Breast epithelium (tissue), 4 donors: ENCODE measurements at regions not wholly inside any gene's neighbourhood (a gene's known extent, or its start where the extent isn't known, plus 50 kb on each side); places are given as distances from the start of the nearest gene placed in this dataset.

Experiments used
- DNase-seq, 2 donors: peaks; one replicate each; pipeline ENCODE4 v3.0.0-alpha.2; 2019; ENCODE audit warnings: low spot score in 2 of 2
- H3K27ac ChIP-seq, 2 donors: fragments of 200-600 bp; sonication (generic) in 1 of 2; one replicate each; pipeline ENCODE4 v1.5.1; 2016 to 2019; ENCODE audit warnings: mild to moderate bottlenecking in 1 of 2
- H3K27me3 ChIP-seq, 2 donors: fragments of 200-600 bp; sonication (generic) in 1 of 2; one replicate each; pipeline versions ENCODE4 v1.5.1 to v1.6.0; 2017 to 2019; ENCODE audit warnings: control low read depth in 1 of 2, mild to moderate bottlenecking in 1 of 2
- H3K36me3 ChIP-seq: fragments of 200-600 bp; one replicate; pipeline ENCODE4 v1.5.1; 2019
- H3K4me1 ChIP-seq, 2 donors: fragments of 200-600 bp; sonication (generic); one replicate each; pipeline ENCODE4 v1.5.1; 2016 to 2019; ENCODE audit warnings: control low read depth in 1 of 2
- H3K4me3 ChIP-seq, 3 donors: fragments of 200-600 bp; sonication (generic); 1 replicate in 2 of 3; 2 replicates in 1 of 3; pipeline ENCODE4 v1.5.1; 2016 to 2019; ENCODE audit warnings: mild to moderate bottlenecking in 3 of 3, moderate library complexity in 2 of 3
- H3K9me3 ChIP-seq, 2 donors: fragments of 200-600 bp; sonication (generic) in 1 of 2; one replicate each; pipeline ENCODE4 v1.5.1; 2016 to 2019; ENCODE audit warnings: control low read depth in 1 of 2
- POLR2A ChIP-seq: fragments of 450-650 bp; IDR thresholded peaks from one replicate; pipeline ENCODE4 v1.6.1; 2016; ENCODE audit warnings: antibody characterized with exemption, mild to moderate bottlenecking, moderate library complexity
- POLR2AphosphoS5 ChIP-seq, 3 donors: sonication (generic); formaldehyde crosslinking; IDR thresholded peaks; one replicate each; pipeline ENCODE4 v1.6.1; 2017; ENCODE audit warnings: antibody characterized with exemption in 3 of 3
- intact Hi-C: fragments of 100-400 bp; cut with DNase I; formaldehyde crosslinking; loops from one replicate; pipeline ENCODE4 v1.15.1; 2023; ENCODE audit warnings: low total_unique reads
- TF ChIP-seq, protein P1 (sequence below), 3 donors: fragments of 450-650 bp; IDR thresholded peaks; one replicate each; pipeline ENCODE4 v1.5.1; 2016 to 2017; ENCODE audit warnings: antibody characterized with exemption in 3 of 3, mild to moderate bottlenecking in 3 of 3, moderate library complexity in 3 of 3

DNA sequence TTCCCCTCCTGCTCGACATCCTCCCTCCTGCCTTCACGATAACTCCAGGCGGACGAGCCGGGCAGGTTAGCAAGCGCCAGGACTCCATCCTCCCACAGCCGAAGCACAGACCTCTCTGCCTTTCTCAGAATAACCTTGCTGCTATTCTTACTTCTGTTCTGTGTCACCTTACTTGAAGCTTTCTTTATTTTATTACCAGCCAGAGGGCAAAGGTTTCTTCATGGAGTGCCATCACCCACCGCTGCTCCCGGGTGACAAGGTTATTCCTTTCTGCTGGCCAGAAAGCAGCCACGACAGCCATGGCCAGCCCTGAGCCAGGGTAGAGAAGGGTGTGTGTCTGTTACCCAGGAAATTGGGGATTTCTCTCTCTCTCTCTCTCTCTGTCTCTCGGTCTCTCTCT is 227.1 kb downstream of the ANAPC1 start:
- Histone ChIP-seq H3K4me3 (no peak overlapping the region), H3K27ac (no peak overlapping the region), H3K4me1 (no peaks in the 10 kb centered on the region), H3K27me3 (no peaks in the 10 kb centered on the region), H3K36me3 (no peaks in the 10 kb centered on the region), H3K9me3 (no peaks in the 10 kb centered on the region)
- no peak for DNase-seq
- intact Hi-C loops: loop anchor here (1.0 kb wide), 1 partner anchor 9 kb away; no protein-coding TSS in a partner anchor
- no peak for TF ChIP-seq POLR2AphosphoS5 (IDR thresholded peaks at IDR 0.05)
- TF ChIP-seq, protein P1, sequence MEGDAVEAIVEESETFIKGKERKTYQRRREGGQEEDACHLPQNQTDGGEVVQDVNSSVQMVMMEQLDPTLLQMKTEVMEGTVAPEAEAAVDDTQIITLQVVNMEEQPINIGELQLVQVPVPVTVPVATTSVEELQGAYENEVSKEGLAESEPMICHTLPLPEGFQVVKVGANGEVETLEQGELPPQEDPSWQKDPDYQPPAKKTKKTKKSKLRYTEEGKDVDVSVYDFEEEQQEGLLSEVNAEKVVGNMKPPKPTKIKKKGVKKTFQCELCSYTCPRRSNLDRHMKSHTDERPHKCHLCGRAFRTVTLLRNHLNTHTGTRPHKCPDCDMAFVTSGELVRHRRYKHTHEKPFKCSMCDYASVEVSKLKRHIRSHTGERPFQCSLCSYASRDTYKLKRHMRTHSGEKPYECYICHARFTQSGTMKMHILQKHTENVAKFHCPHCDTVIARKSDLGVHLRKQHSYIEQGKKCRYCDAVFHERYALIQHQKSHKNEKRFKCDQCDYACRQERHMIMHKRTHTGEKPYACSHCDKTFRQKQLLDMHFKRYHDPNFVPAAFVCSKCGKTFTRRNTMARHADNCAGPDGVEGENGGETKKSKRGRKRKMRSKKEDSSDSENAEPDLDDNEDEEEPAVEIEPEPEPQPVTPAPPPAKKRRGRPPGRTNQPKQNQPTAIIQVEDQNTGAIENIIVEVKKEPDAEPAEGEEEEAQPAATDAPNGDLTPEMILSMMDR (IDR thresholded peaks at IDR 0.05): no peak
- no peak for TF ChIP-seq POLR2A

DNA sequence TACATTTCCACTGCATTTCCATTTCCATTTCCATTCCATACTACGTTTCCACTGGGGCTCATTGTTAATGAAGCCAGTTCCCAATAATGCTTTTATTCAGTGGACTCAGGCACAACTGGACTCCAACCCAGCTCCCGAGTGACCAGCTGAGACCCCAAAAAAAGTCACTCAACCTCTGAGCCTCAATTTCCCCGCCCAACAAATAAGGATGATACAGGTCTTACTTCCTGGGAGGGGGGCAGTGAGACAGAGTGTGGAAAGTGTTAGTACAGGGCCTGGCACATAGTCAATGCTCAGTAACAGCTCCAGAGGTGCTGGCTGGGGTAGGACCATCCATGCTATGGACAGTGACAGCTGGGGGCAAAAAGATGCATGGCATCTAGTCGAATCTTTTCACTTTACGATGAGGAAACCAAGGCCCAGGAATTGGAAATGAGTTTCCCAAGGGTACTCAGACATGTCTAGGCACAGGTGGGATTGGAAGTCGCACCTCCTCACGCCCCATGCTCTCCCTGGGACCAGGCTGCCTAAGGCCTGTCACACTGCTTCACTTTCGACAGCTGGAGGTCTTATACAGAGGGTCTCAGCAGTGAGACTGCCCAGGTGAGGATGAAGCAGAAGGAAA is 226.5 kb downstream of the ANAPC1 start:
- DNase-seq: no peak

DNA sequence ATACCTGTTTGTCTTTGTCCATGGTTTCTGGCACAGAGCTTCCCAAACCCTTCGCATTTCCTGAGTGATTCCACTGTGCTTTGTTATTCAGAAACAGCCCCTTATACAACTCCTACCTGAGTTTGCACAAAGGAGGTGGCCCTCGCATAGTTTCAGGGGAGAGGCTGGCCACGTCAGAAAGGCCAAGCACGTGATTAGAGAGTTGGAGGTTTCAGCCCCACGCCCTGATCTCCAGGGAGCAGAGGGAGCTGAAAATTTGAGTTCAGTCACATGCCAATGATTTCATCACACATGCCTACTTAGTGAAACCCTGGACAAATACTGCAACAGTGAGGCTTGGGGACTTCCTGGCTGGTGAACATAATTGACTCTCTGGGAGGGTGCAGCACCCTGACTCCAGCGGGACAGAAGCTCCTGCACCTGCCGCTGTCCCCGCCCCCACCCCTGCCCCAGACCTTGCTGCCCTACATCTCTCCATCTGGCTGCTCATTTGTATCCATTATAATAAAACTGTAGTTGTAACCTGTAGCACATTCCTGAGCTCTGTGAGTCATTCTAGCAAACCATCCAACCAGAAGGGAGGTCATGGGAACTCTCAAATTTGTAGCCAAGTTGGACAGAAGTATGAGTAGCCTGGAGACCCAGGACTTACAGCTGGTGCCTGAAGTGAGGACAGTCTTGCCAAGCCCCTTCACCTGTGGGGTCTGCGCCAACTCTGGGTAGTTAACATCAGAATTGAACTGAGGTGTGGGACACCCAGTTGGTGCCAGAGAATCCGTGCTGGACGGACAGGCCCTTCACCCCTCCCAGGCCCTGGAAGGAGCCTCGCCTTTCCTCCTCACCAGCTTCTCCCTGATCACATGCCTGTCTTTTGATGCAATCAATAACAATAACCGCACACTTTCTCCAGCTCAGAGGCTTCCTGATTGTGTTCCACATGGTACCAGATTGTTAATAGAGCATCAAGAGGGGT is 224.3 kb downstream of the ANAPC1 start:
- H3K27ac ChIP-seq: peak overlapping the region; percentile 66 to 81
- no peaks in the 10 kb centered on the region for H3K4me1 ChIP-seq
- H3K4me3 ChIP-seq: no peak overlapping the region
- no peaks in the 10 kb centered on the region for H3K36me3 ChIP-seq
- TF ChIP-seq POLR2A (no peak), POLR2AphosphoS5 (IDR thresholded peaks at IDR 0.05) (peak in 2 of 3 donors; percentile 9 to 69)
- TF ChIP-seq, protein P1 (IDR thresholded peaks at IDR 0.05): no peak
- no peaks in the 10 kb centered on the region for H3K27me3 ChIP-seq
- no peaks in the 10 kb centered on the region for H3K9me3 ChIP-seq
- peak in 1 of 2 donors; percentile 66 for DNase-seq
- intact Hi-C loops: no loop called here

More for the DNA sequence above, 226.5 kb downstream of the ANAPC1 start:
- no peaks in the 10 kb centered on the region for H3K36me3 ChIP-seq
- no peak overlapping the region for H3K27ac ChIP-seq
- TF ChIP-seq POLR2A (no peak), POLR2AphosphoS5 (IDR thresholded peaks at IDR 0.05) (no peak)
- TF ChIP-seq, protein P1 (IDR thresholded peaks at IDR 0.05): no peak
- no peaks in the 10 kb centered on the region for H3K4me1 ChIP-seq
- intact Hi-C loops: loop anchor here (1.0 kb wide), 1 partner anchor 9 kb away; no protein-coding TSS in a partner anchor
- H3K27me3 ChIP-seq: no peaks in the 10 kb centered on the region
- H3K9me3 ChIP-seq: no peaks in the 10 kb centered on the region
- no peak overlapping the region for H3K4me3 ChIP-seq

DNA sequence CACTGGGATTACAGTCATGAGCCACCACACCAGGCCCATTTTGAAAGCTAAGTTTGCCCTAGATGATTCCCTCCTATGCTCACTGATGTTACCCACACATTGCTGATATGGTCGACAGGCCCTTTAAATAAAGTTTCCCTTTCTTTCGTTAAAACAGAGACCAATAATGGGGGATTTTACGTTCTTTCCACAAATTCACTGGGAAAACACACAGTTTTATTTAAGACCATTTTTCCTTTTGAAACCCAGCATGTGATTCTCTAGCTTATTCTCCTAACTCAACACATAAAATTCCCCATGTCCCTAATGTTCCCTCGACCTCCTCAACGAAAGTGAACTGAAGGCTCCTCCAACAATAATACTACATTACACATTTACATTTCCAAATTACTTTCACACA is 223.2 kb downstream of the ANAPC1 start:
- DNase-seq: no peak
- H3K36me3 ChIP-seq: no peaks in the 10 kb centered on the region
- no peaks in the 10 kb centered on the region for H3K9me3 ChIP-seq
- no peak overlapping the region for H3K27ac ChIP-seq
- H3K4me1 ChIP-seq: no peaks in the 10 kb centered on the region
- intact Hi-C loops: no loop called here
- H3K27me3 ChIP-seq: no peaks in the 10 kb centered on the region
- TF ChIP-seq POLR2AphosphoS5 (IDR thresholded peaks at IDR 0.05) (no peak), POLR2A (no peak)
- TF ChIP-seq, protein P1 (IDR thresholded peaks at IDR 0.05): no peak
- no peak overlapping the region for H3K4me3 ChIP-seq
